GM03348 (cell line): ENCODE measurements at regions not wholly inside any gene's neighbourhood (a gene's known extent, or its start where the extent isn't known, plus 50 kb on each side); places are given as distances from the start of the nearest gene placed in this dataset.

Source experiments
- DNase-seq: peaks from one replicate; pipeline ENCODE4 v3.0.0; 2012; ENCODE audit warnings: low spot score

GRCh38 chr18:78771496-78772359, 207.9 kb upstream of the SALL3 start:
- DNase-seq = no peak

- DNase-seq = no peak
Measured at GRCh38 chr18:78772360-78773302, 207.0 kb upstream of the SALL3 start.

GRCh38 chr18:78773303-78773755, 206.3 kb upstream of the SALL3 start:
- DNase-seq = no peak

DNA sequence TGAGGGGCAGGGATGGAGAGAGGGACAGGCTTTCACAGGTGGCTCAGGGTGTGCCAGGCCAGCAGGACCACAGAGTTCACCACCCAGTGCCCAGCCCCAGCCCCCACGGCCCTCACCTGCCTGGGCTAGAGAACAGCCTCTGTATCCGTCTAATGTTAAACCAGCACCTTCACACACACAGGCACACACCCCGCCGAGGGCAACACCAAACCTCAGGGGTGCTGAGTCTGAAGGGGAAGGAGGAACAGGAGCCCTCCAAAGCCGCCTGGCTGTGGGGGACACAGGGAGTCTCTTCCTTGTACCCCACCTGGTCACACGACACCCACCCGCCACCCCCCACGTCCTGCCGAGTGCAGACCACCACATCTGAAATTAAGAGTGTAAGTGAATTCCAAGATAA, 205.8 kb upstream of the SALL3 start:
- no peak for DNase-seq

DNA sequence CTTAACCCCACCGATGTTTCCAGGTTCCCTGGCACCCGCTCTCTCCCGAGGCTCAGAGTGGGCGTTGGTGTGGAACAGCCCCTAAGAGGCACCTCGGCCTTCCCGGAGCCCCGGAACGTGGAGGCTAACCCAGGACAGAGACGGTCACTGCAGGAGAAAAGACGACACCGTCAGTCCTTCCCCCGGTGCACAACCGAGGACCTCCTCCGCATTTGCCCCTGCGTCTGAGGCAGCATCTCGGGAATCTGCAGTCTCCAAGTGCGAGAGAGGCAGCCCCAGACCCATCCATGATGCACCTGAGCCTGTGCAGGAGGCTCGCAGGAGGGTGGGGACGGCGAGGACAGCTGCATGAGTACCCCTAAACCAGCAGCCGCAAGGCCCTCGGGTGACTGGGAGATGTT, 204.9 kb upstream of the SALL3 start:
- no peak for DNase-seq

DNA sequence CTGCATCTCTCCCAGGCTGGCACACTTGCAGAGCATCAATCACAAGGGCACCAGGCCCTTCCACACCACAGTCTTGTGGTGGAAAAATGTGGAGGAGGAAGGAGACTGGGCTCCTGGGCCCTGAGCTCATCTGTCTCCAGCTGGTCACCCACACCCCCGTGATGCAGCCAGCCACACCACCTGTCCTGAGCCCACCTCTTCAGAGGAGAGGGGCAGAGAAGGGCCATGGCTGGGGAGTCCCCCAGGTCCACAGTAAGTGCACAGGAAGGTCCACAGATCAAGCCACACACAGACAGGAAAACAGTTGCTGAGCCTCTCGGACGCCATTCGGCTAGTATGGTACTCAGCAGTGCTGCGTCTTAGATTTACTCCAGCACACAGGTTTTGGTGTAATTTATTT, 203.5 kb upstream of the SALL3 start:
- DNase-seq = no peak

- no peak for DNase-seq
Measured at GRCh38 chr18:78776706-78777285, 202.8 kb upstream of the SALL3 start.

GRCh38 chr18:78777992-78778391, 201.6 kb upstream of the SALL3 start:
- DNase-seq = no peak

DNA sequence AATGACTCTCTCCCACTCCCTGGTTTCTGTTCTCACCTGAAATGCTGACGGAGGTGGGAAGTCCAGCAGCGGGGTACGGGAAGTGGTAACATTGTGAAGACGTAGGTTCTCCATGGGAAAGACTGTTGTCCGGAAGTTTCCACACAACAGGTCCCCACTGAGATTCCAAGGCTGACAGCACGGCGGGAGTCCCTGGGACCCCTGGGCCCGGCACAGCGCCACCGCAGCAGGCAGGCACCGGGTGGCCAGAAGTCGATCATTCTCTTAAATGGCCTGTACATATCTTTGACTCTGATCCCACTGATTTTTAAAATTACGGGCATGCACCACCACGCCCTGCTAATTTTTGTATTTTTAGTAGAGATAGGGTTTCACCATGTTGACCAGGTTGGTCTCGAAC, 201.0 kb upstream of the SALL3 start:
- no peak for DNase-seq

DNA sequence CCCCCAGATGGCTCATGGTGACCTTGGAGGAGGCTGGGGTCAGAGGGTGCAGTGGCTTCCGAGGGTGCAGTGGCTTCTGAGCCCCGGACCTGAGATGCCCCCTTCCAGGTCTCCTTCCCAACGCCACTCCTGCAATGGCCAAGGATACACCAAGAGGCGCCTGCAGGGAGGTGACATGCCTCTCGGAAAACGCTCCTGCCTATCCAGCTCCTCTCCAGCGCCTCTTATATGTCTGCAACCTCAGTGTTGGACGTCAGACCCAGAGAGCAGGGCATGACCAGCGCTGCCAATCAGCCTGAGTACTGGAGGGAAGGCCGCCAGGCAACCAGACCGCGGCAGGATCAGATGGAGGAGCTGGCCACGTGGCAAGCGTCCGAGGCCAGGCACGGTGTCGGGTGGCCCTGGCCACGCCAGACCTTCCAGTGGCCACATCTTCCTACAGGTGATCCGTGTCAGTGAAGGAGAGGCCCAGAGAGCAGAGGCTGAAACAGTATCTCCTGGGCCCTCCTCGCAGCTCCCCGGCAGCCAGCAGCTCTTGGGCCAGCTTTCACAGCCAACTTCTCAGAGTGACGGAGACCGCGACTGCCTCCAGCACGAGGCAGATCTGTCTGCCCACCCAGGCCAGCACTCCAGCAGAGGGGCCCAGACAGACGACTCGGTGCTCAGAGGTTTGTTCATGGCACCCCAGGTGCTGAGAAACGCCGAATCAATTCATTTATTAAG, 199.5 kb upstream of the SALL3 start:
- no peak for DNase-seq

- no peak for DNase-seq
Measured at GRCh38 chr18:78780719-78781600, 198.7 kb upstream of the SALL3 start.

- no peak for DNase-seq
Measured at GRCh38 chr18:78781601-78781960, 198.0 kb upstream of the SALL3 start.

GRCh38 chr18:78782951-78783563, 196.6 kb upstream of the SALL3 start:
- no peak for DNase-seq

DNA sequence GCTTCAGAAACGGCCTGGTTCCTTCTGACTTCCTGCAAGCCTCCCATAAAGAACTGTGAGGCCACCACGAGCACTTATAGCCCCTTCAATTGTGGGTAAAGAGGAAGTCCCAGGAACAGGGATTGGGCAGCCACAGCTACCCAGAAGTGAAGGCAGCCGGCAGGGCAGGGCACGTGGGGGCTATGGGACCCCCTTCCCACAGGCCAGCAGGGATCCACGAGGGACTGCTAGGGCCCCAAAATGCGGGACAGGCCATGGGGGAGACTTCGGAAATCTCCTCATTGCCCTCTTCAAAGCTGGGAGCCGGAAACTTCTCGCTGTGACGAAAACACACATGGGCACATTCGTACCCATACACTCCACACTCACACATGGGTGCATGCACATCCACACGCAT, 196.1 kb upstream of the SALL3 start:
- no peak for DNase-seq

GRCh38 chr18:78784861-78785260, 194.8 kb upstream of the SALL3 start:
- DNase-seq = no peak

DNA sequence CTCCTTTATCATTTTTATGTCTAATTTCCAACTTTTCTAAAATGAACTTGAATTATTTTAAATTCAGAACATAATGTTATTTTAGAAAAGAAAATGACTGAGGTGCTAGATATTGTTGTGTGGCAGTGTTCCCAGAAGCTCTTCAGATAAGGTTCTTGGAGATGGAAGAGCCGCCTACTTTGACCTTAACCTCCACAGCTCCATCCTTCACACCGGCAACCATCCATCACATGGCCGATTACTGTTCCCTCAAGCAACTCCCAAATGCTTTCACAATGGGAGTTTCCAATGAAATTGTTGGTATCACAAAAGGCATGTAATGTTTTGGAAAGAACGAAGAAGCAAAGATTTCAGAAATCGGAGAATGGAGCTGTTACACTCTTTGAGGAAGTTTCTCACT, 193.9 kb upstream of the SALL3 start:
- DNase-seq = no peak

GRCh38 chr18:78786776-78787175, 192.8 kb upstream of the SALL3 start:
- no peak for DNase-seq

- no peak for DNase-seq
Measured at GRCh38 chr18:78787751-78788150, 191.9 kb upstream of the SALL3 start.

DNA sequence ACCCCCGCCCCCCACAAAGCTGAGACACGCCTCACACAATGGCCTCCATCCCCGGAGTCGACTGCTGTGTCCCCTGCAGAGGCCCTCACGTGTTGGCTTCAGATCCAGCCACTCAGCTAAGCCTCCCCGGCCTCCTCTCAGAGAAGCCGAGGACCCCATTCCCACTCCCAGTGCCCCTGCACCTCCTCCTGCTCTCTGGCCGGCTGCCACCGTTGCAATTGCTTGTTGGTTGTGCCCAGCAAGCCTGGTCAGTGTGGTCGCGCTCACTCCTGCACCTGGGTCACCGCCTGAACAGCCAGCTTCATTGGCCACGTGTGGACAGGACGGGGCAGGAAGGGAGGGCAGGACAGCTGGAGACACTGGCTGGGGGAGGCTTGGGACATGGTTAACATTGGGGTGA, 191.5 kb upstream of the SALL3 start:
- no peak for DNase-seq

DNA sequence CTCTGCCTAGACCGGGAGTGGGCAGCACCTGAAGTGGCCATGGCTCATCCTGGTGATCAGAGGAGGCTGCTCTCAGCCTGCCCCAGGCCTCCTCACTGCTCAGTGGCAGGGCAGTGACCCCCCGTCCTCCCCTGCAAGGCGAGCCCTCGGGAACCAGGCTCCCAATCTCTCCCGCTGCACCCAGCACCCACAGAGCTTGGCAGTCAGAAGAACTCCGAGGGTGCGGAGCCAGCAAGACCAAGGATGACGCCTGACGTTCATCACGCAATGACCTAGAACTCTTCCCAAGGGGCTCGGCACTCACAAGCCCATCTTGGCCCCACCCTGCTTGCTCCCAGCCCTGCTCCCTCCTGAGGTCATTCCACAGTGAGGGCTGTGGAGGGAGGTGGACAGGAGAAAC, 189.8 kb upstream of the SALL3 start:
- DNase-seq = no peak

DNA sequence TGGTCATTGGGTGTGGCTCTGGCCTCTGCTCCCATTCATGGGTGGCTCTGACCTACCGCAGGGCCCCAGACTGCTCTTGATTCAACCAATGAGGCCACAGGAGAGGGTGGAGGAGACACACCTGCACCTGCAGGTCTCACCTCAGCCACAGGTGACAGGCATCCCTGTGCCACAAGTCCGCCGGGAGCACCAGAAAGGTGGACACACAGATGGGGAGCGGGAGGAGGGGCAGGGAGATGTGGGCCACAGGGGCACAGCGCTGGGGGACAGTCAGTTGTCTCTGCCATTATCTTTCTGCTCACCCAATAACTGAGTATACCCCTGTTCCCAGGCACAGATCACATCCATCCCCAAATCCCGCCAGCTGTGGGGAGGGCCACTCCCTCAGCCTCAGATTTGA, 189.1 kb upstream of the SALL3 start:
- DNase-seq = no peak
